ENCODE measurements at regions not wholly inside any gene's neighbourhood (a gene's known extent, or its start where the extent isn't known, plus 50 kb on each side); places are given as distances from the start of the nearest gene placed in this dataset.
A peak's percentile ranks its signal among the peaks of the same experiment; 100 is the strongest.

DNA sequence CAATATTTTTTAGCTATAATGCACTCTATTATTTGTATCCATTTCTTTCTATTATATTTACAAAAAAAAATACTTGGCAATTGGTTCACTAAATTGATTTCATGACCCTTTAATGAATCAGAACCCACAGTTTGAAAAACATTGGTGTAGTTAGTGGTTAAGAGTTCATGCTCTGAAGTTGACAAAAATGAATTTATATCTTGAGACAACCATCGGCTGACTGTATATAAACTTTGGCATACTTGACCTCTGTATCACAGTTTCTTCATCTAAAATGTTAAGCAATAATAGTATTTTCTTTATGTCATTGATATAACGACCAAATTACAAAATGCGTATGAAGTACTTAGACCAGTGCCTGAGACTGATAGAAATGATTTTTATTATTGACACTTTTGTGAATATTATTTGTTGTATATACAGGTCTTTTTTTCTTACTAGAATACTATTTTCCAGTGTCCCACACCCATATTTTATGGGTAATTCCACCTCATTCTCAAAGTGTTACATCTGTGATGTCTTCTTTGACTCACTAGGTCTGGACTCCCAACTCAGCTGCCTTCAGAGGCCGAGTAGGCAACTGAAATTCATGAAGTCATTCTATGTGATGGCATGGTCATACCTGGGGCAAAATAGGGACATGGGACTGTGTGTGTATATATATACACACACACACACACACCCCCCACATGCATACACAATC, 459.2 kb downstream of the RFPL4B start:
- no peak for DNase-seq

DNA sequence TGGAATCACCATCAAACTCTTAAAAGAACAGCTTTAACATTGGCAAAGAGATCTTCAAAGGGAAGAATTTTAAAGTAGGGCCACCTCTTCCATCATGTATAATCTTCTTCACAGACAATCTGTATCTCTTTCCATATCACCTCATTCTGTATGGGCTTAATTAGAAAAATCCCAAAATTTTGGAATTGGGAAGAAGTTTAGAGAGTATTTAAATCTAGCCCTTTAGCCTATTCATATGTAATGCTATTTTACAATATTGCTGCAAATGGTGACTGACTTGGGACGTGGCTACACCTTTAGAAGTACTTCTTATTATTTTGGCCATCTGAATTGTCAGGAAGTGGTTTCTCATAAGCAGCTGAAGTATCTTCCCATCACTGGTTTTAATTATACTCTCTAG, 474.3 kb downstream of the RFPL4B start:
- no peak for DNase-seq

DNA sequence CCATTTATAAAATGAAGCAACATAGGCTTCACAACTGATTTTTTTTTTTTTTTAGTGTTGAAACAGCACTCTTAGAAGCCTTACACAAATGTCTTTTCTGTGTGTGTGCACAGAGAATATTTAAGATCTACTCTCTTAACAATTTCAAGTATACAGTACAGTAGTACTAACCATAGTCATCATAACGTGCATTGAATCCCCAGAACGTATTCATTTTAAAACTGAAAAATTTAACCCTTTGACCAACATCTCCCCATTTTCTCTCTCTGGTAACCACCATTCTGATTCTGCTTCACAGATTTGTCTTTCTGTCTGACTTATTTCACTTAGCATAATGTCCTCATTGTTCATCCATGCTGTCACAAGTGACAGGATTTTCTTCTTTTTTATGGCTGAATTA, 475.6 kb downstream of the RFPL4B start:
- DNase-seq = no peak

DNA sequence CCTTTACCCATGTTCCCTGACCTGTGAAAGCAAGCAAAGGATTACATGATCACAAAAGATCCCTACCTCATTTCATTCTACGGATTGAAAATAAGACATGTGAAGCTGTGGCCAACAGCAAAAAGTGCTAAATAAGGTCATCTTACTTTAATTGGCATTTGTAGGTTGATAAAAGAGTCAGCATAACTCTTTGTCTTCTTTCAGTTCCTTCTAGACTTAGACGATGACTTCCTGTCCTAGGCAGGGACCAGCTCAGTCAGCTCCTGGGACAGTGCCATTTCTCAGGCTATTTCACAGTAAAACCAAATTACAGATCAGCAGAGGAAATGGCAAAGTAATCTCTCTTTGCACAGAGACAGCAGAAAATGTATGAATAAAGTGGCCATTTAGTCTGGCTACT, 480.7 kb downstream of the RFPL4B start:
- DNase-seq = no peak

DNA sequence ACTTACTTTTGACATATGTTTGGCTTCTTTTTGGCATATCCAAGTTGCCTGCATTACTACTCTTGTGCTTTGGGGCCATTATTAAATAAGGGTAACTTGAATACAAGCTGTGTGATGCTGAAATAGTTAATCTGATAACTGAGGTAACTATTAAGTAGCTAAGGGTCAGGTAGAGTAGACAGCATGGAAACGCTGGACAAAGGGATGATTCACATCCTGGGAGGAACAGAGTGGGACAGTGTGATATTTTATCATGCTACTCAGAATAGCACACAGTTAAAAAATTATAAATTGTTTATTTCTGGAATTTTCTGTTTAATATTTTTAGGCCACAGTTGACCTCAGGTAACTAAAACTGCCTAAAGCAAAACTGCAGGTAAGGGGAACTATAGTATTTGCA, 483.9 kb downstream of the RFPL4B start:
- no peak for DNase-seq

DNA sequence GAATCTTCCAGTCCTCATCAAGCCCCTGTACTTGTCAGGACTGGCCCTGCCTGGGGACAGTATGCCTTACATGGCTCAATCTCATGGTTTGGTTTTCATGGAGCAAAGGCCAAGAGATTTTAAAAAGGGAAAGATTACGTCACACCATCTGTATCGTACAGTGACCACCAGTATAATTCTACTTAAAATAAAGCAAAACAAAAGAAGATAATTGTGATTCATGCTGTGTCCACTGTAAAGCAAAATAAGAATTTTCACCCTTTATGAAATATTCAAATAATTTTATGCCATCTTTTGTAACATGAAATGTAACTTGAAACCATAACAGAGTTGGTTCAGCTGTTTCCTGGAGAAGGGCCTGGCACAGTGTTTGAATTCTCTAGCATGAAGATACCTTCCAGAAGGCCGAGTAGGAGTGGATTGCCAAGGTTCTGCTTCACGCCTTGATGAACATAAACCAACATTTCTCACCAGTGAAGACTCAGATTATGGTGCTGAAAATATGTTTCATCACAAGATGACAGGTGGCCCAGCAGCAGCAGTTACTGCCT, 486.5 kb downstream of the RFPL4B start:
- DNase-seq = peak; percentile 53

DNA sequence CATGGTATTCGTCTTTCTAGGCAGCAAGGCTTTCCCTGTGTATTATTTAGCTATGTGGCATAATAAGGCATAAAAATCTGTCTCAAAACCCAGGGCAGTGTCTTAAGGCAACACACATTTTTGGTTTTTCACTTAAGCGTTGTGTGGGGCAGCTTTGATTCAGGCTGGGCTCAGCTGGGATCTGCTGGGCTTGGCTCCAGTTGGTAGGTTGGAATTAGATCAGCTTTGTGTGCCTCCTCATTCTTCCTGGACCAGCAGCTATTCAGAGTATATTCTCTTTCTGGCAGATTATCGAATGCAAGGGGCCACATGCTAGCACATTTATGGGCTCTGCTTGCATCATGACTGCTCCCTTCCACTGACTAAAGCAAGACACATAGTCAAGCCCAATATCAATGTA, 487.9 kb downstream of the RFPL4B start:
- no peak for DNase-seq

DNA sequence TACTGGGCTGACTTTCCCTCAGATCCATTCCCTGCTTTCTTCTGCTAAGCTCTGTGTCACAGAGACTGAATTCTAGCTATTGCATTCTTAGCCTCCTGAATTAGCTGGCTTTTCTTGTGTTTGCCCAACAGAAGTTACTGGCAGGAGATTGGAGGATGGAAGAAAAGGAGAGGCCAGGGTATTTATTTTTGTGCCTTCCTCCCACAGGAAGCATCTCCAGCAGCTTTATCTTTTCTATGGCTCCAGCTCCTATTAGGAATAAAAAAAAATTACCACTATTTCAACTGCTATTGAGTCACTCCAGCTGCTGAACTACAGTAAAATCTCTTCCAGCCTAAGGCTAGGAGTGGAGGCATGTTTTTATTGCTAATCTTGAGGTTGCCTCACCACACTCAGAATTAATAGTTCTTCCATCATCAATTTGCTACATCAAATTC, 492.4 kb downstream of the RFPL4B start:
- no peak for DNase-seq

DNA sequence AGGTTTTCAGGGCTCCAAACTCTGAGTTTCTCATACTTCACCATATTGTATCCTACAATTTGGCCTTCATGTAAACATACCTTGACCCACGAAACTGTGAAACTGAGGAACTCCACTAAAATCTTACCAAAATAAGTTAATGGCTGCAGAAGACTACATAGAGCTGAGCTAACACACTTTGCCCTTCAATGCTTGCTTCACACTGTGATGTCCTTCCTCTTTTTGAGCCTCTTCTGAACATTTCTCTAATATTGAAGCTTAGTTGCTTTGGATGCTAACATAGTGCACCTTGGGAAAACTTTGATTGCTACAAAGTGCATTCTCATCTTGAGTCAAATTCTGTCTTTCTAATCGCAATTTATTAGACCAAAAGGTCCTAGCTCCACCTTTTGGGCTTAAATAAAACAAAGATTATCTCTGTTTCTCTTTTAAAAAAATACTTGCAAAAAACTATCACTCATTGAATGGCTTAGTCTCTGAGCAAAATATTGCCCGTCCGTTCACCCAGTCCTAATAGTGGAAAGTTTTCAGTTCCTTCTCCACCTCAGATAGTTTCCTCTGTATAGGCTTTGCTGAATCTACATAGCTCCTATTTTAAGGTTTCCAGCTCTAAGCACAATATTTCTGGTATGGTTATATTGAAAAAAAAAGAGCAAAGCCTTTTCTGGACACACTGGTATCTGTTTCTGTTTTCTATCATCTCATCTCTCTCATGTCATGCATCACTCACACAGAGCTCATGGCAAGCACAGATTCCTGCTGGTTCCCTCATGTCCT, 494.6 kb downstream of the RFPL4B start:
- no peak for DNase-seq

DNA sequence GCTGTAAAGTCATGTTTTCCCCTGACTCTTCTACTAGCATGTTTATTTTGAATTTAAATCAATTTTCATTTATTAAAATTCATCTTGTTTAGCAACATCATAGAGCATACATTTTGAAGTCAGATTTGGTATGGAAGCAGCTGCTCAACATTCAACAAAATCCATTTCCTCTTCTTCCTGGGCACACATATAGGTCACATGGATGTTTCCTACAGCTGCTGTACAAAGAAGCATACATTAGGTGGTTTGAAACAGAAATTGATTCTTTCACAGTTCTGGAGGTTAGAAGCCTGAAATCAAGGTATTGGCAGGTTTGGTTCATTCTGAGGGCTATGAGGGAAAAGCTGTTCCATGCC, 495.2 kb downstream of the RFPL4B start:
- no peak for DNase-seq

DNA sequence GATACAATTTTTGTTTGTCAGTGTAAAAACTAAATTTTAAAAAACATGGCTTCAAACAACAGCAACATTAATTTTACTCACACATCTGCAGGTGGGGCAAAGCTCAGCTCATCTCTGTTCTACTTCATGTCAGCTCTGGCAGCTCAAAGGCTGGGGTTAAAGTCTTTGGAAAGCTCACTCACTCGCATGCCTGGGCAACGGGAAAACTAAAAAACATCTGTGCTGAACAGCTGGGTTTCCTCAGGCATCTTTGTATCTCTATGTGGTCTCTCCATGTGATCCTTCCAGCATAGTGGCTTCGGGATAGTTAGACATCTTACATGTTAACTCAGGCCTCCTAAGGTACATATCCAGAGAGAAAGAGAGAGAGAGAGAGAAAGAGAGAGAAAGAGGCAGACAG, 499.6 kb downstream of the RFPL4B start:
- no peak for DNase-seq

DNA sequence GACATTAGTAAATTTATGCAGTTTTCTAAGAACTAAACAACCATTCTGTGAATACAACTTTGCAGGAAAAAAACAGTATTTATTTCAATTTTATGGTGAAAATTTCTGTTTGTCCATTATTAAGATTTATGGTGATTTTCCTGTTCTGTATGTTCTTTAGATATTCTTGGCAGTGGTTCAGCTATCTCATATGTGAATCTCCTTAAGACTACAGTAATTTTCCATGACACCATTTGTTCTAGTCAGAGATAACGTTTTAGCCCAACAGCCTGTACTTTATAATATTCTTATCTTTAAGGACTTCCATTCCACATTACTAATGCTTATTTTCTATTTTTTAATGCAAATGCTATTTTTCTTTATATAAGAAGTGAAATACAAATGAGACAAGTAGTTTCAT, 504.0 kb downstream of the RFPL4B start:
- no peak for DNase-seq

DNA sequence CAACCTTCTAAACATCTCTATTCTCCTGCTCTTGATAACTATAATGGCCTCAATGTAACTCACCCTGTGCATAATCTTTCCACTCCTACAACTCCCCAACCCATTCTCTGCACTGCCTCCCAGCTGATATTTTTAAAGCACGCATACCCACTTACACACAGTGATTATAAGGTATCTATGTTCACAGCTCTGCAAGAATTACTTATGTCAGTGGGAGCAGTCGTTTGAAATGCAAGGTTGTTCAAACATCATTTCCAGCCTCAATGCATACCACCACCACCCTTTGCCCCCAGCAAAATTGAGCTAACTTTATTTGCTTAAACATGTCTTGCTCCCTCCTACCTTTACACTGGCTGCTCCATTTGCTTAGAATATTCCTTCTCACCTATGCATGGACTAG, 506.0 kb downstream of the RFPL4B start:
- no peak for DNase-seq

DNA sequence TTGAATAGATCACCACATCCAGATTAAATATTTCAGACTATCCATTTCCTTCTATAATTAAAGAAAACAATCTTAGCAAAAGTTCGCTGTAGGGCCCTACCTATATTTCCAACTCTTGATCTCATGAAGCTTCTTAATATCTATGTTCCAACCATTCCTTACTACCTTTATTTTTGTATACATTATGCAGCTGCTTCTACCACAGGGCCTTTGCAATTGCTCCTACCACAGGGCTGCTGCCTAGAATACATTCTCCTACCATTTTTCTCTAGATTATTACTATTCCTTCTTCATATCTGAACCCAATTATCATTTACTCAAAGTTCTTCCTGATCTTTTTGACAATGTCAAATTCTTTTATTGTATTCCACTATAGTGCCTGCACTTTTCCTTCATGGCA, 516.6 kb downstream of the RFPL4B start:
- no peak for DNase-seq

DNA sequence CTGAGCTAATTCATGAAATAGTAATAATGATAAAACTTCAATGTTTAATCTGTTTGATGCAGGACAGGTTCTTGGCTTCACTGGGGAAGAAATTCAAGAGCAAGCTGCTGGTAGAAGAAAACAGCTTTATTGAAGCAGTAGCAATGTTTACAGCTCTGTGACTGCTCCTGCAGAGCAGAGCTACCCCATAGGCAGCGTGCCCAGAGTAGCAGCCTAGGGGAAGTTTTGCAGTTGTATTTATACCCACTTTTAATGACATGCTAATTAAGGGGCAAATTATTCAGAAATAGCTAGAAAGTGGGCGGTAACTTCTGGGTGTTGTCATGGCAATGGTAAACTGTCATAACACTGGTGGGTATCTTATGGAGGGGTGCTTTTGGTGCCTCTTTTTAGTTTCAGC, 518.0 kb downstream of the RFPL4B start:
- DNase-seq = no peak

DNA sequence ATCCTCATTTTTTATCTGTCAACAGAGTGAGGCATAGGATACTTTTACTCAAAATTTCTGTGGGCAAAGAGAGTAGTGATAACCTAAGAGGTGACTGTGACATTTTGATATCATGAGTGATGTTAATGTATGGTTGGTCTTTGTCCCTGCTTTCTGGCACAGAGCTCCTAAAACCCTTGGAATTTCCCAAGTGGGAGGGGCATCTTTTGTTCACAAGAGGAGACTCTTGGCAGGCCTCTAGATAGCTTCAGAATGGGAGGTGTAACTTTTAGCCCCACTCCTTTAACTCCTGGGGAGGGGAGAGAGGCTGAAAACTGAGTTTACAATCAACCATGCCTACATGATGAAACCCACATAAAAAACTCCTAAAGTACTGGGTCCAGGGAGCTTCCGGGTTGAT, 527.8 kb downstream of the RFPL4B start:
- DNase-seq = no peak

DNA sequence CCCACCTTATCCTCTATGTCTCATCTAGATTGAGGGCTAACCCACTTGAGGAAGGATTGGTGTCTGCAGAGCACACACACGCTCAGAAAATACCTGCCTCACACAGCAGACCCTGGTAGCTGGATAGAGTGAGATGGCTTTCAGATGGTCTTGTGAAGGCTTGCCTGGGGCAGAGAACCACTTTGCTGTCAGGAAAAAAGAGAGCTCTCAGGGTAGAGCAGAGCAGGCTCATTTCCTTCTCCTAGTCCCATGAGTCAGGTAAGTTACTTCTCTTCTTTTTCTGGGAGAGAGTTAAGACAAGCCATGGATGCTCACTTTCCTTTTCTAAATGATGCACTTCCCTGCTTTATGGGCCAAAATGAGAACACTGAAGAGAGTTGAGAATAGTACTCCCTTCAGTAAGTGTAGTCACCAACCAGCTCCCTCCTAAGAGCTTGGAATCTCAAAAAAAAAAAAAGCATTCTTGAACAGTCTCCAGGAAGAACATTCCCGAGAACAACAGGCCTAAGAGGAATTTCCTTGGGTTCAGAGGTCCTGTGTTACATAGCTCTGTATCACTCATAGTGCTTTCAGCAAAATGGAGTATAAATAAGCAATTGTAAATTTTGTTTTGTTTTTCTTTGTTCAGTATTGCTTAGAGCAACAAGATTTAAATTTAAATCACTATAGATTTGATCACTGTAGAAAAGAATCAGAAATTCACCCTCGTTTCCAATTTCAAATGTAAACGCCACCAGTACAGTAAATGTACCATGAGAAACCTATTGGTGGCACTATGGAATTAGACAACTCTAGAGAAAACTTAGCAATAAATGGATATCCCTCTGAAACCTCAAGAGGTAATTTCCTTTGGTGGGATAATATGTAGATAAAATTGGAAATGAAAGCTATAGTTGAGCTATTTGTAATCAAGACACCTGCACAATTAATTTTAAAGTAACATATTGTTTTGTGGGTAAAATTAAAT, 530.3 kb downstream of the RFPL4B start:
- DNase-seq = no peak

DNA sequence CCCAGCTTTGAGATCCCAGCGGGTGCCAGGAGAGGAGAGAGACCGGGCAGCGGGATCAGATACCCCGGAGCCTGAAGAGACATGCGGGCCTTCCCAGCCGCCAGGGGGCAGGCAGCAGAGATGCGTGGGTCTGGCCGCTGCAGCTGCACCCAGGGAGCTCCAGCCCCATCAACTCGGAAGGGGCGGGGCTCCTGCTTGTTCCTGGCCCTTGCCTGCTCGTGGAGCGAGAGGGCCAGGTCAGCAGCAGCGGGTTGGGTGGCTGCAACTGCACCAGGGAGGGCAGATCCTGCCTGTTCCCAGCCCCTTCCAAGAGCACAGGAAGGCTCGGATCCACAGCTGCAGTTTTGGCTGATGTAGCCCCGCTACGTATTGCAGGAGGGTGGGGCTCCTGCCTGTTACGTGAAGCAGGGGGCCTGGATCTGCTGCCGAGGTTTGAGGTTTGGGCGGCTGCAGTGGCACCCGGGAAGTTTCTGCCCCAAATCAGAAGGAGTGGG, 532.8 kb downstream of the RFPL4B start:
- no peak for DNase-seq

DNA sequence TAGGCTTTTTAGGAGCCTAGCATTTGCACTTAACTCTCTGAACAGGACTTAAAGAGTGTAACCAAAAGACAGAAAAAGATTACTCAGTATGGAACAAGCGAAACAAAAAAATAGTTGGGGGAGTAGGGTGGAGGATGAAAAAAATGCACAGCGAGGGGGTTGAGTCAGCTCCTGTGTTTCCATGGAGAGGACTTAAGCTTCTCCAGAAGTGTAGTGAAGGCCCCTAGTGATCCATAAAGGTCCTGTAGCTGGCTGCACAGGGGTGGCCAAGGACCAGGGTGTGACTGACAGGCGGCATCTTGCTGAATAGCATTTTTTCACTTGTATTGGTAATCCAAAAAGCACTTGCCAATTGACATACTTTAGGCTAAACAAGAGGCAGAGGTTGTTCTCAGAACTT, 533.9 kb downstream of the RFPL4B start:
- no peak for DNase-seq

DNA sequence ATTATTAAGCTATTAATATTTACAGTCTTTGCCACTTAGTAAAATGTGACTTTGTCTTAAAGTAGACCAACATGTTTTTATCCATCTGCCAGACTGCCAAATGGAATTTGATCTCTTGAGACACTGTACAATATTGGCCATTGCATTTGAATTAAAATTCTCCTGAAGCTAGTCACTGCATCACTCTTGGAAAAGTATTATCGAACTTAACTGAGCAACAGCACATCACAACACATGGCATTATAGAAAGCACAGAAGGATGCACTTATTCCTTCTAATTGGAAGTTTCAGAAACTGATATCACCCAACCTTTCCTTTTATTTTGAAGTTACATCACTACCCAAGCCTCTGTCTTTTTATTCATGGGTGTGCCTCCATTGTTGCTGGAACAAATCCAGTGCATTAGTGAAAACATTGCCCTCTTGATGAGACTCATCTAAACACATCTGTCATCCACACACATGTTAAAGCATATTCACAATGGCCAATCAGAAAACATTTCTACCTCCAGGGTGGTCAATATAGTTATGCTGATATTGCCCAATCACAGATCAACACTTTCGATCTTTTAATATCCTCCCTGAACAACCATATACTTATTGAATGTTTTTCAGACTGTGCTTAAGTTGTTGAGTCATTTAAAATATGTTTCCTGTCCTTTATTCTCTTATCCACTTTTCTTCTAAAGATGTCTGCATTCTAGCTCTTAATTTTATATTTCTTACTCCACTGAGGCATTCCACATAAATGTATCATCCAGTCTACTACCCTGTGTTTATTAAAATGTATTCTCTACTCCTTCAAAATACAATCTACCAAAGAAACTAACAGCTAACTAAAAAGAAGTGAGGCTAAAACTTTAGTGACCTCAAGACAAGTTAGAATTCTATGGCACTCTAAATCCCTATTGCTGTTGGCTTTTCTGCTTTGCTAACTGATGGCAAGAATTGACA, 535.0 kb downstream of the RFPL4B start:
- peak; percentile 17 for DNase-seq

DNA sequence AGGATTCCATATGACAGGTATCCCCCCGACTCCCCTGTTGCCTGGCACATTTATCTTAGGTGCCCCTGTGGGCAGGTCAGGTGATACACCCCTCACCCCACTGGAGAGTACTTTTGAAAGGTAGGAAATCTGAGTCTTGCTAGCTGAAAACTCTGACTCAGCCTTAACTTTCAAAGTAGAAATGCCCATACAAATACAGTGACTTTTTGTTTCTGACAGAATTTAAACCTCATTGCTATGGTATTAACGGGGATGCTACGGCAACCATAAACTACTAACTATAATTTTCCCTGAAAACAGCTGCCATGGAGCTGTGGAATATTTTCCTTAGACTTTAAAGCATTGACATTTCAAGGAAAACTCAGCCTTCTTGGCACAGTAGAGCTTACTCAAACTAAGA, 536.0 kb downstream of the RFPL4B start:
- DNase-seq = no peak

DNA sequence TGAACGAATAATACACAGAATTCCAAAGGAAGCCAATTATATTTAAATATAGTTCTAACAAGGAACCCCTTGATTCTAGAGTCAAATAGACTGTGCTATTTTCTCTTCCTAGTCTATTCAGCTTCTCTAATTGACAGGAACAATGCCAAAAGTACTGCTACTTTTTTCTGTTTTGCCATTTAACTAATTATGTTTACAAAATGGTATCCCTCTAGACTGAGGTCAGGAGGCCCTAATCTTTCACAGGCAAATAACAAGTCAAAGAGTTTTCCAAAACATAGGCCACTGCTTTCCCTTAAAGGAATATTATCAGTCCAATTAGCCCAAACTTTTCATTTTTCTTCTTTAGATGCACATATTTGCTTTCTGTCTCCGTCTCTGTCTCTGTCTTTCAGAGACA, 539.3 kb downstream of the RFPL4B start:
- DNase-seq = no peak

Data from NCI-H2171 (cell line).